Activated T-helper 2 cell treated with anti-CD3 and anti-CD28 coated beads, Interferon-gamma antibody, Interleukin-2, Interleukin-4, amounts not matched to agents 10 μg/mL and 5 μg/mL and 100 μg/mL, durations not matched to agents 14 hours and 24 hours and 36 hours (primary cell): ENCODE measurements at regions not wholly inside any gene's neighbourhood (a gene's known extent, or its start where the extent isn't known, plus 50 kb on each side); places are given as distances from the start of the nearest gene placed in this dataset.

Experiments used
- DNase-seq: peaks from one replicate; pipeline ENCODE4 v3.0.0; 2021; ENCODE audit warnings: low spot score
- H3K27ac Mint-ChIP-seq: one replicate; pipeline ENCODE4 v1.8.0; 2021; ENCODE audit warnings: mixed read lengths
- H3K27me3 Mint-ChIP-seq: one replicate; pipeline ENCODE4 v1.8.0; 2021; ENCODE audit warnings: low read depth, mixed read lengths
- H3K36me3 Mint-ChIP-seq: one replicate; pipeline ENCODE4 v1.8.0; 2021; ENCODE audit warnings: low read depth, mixed read lengths
- H3K4me1 Mint-ChIP-seq: one replicate; pipeline ENCODE4 v1.8.0; 2021; ENCODE audit warnings: low read depth, mixed read lengths
- H3K4me3 Mint-ChIP-seq: one replicate; pipeline ENCODE4 v1.8.0; 2021; ENCODE audit warnings: low read depth, mild to moderate bottlenecking, moderate library complexity, mixed read lengths
- H3K9me3 Mint-ChIP-seq: one replicate; pipeline ENCODE4 v1.8.0; 2021; ENCODE audit warnings: mixed read lengths
- intact Hi-C: fragments of 100-400 bp; cut with micrococcal nuclease; formaldehyde crosslinking; loops from one replicate; pipeline ENCODE4 v1.15.1; 2023

- no peaks in the 10 kb centered on the region for H3K36me3 Mint-ChIP-seq
- H3K27ac Mint-ChIP-seq: no peak overlapping the region
- DNase-seq: no peak
- intact Hi-C loops: no loop called here
- H3K4me1 Mint-ChIP-seq: peaks cover 2% of the 10 kb centered on the region
- H3K27me3 Mint-ChIP-seq: peaks cover under 1% of the 10 kb centered on the region
- H3K9me3 Mint-ChIP-seq: no peaks in the 10 kb centered on the region
- no peak overlapping the region for H3K4me3 Mint-ChIP-seq
Measured at GRCh38 chr15:85959611-85960010, 120.1 kb upstream of the AGBL1 start.

- DNase-seq: no peak
- intact Hi-C loops: no loop called here
- peaks cover under 1% of the 10 kb centered on the region for H3K4me1 Mint-ChIP-seq
- no peaks in the 10 kb centered on the region for H3K36me3 Mint-ChIP-seq
- no peak overlapping the region for H3K4me3 Mint-ChIP-seq
- peaks cover 3% of the 10 kb centered on the region for H3K27me3 Mint-ChIP-seq
- H3K27ac Mint-ChIP-seq: no peak overlapping the region
- H3K9me3 Mint-ChIP-seq: no peaks in the 10 kb centered on the region
Measured at GRCh38 chr15:85960381-85960780, 119.3 kb upstream of the AGBL1 start.

GRCh38 chr15:85961821-85962220 lies 117.8 kb upstream of the AGBL1 start:
- no peak overlapping the region for H3K27ac Mint-ChIP-seq
- no peaks in the 10 kb centered on the region for H3K36me3 Mint-ChIP-seq
- H3K4me3 Mint-ChIP-seq: no peak overlapping the region
- no peak for DNase-seq
- intact Hi-C loops: no loop called here
- peaks cover 10% of the 10 kb centered on the region for H3K27me3 Mint-ChIP-seq
- H3K4me1 Mint-ChIP-seq: no peaks in the 10 kb centered on the region
- H3K9me3 Mint-ChIP-seq: no peaks in the 10 kb centered on the region

- no peaks in the 10 kb centered on the region for H3K9me3 Mint-ChIP-seq
- intact Hi-C loops: no loop called here
- no peak overlapping the region for H3K4me3 Mint-ChIP-seq
- H3K27ac Mint-ChIP-seq: no peak overlapping the region
- DNase-seq: no peak
- peaks cover 10% of the 10 kb centered on the region for H3K27me3 Mint-ChIP-seq
- no peaks in the 10 kb centered on the region for H3K36me3 Mint-ChIP-seq
- no peaks in the 10 kb centered on the region for H3K4me1 Mint-ChIP-seq
Measured at GRCh38 chr15:85963262-85963760, 116.4 kb upstream of the AGBL1 start.

GRCh38 chr15:85964471-85964870 lies 115.2 kb upstream of the AGBL1 start:
- H3K27ac Mint-ChIP-seq: no peak overlapping the region
- no peak for DNase-seq
- intact Hi-C loops: no loop called here
- H3K4me1 Mint-ChIP-seq: no peaks in the 10 kb centered on the region
- H3K9me3 Mint-ChIP-seq: no peaks in the 10 kb centered on the region
- no peaks in the 10 kb centered on the region for H3K36me3 Mint-ChIP-seq
- no peak overlapping the region for H3K4me3 Mint-ChIP-seq
- peaks cover 10% of the 10 kb centered on the region for H3K27me3 Mint-ChIP-seq

GRCh38 chr15:85967553-85967952 lies 112.1 kb upstream of the AGBL1 start:
- Mint-ChIP-seq H3K9me3 (no peaks in the 10 kb centered on the region), H3K27me3 (peaks cover 10% of the 10 kb centered on the region), H3K4me3 (no peak overlapping the region), H3K27ac (no peak overlapping the region), H3K36me3 (no peaks in the 10 kb centered on the region), H3K4me1 (no peaks in the 10 kb centered on the region)
- no peak for DNase-seq
- intact Hi-C loops: no loop called here

- Mint-ChIP-seq H3K4me3 (no peak overlapping the region), H3K27me3 (no peaks in the 10 kb centered on the region), H3K27ac (no peak overlapping the region), H3K36me3 (no peaks in the 10 kb centered on the region), H3K4me1 (no peaks in the 10 kb centered on the region), H3K9me3 (peaks cover 8% of the 10 kb centered on the region)
- DNase-seq: no peak
- intact Hi-C loops: no loop called here
Measured at GRCh38 chr15:85972805-85973540, 106.7 kb upstream of the AGBL1 start.

GRCh38 chr15:85973584-85974347 lies 105.9 kb upstream of the AGBL1 start:
- Mint-ChIP-seq H3K4me1 (no peaks in the 10 kb centered on the region), H3K4me3 (no peak overlapping the region), H3K27me3 (no peaks in the 10 kb centered on the region), H3K9me3 (peaks cover 8% of the 10 kb centered on the region), H3K36me3 (no peaks in the 10 kb centered on the region), H3K27ac (no peak overlapping the region)
- DNase-seq: no peak
- intact Hi-C loops: no loop called here

- Mint-ChIP-seq H3K4me1 (no peaks in the 10 kb centered on the region), H3K27ac (no peak overlapping the region), H3K27me3 (no peaks in the 10 kb centered on the region), H3K9me3 (peaks cover 8% of the 10 kb centered on the region), H3K36me3 (no peaks in the 10 kb centered on the region), H3K4me3 (no peak overlapping the region)
- no peak for DNase-seq
- intact Hi-C loops: no loop called here
Measured at GRCh38 chr15:85974348-85974705, 105.3 kb upstream of the AGBL1 start.

GRCh38 chr15:85974742-85975141 lies 104.9 kb upstream of the AGBL1 start:
- no peak for DNase-seq
- Mint-ChIP-seq H3K36me3 (no peaks in the 10 kb centered on the region), H3K4me3 (no peak overlapping the region), H3K4me1 (no peaks in the 10 kb centered on the region), H3K27me3 (no peaks in the 10 kb centered on the region), H3K27ac (no peak overlapping the region), H3K9me3 (peaks cover 8% of the 10 kb centered on the region)
- intact Hi-C loops: no loop called here

GRCh38 chr15:85976102-85976501 lies 103.6 kb upstream of the AGBL1 start:
- Mint-ChIP-seq H3K27me3 (no peaks in the 10 kb centered on the region), H3K4me3 (no peak overlapping the region), H3K4me1 (no peaks in the 10 kb centered on the region), H3K27ac (no peak overlapping the region), H3K36me3 (no peaks in the 10 kb centered on the region), H3K9me3 (peaks cover 8% of the 10 kb centered on the region)
- intact Hi-C loops: no loop called here
- DNase-seq: no peak

GRCh38 chr15:85976986-85977385 lies 102.7 kb upstream of the AGBL1 start:
- DNase-seq: no peak
- Mint-ChIP-seq H3K9me3 (peaks cover 8% of the 10 kb centered on the region), H3K27ac (no peak overlapping the region), H3K36me3 (no peaks in the 10 kb centered on the region), H3K4me3 (no peak overlapping the region), H3K4me1 (no peaks in the 10 kb centered on the region), H3K27me3 (no peaks in the 10 kb centered on the region)
- intact Hi-C loops: no loop called here

GRCh38 chr15:85977586-85977985 lies 102.1 kb upstream of the AGBL1 start:
- no peak for DNase-seq
- Mint-ChIP-seq H3K36me3 (no peaks in the 10 kb centered on the region), H3K4me3 (no peak overlapping the region), H3K4me1 (no peaks in the 10 kb centered on the region), H3K27ac (no peak overlapping the region), H3K9me3 (peaks cover 8% of the 10 kb centered on the region), H3K27me3 (no peaks in the 10 kb centered on the region)
- intact Hi-C loops: no loop called here
